GM12891 (cell line): ENCODE measurements at regions not wholly inside any gene's neighbourhood (a gene's known extent, or its start where the extent isn't known, plus 50 kb on each side); places are given as distances from the start of the nearest gene placed in this dataset.

Experiments used
- DNase-seq: peaks from one replicate; pipeline ENCODE4 v3.0.0; 2011; ENCODE audit warnings: low spot score; ENCODE audit not compliant: insufficient read length
- FAIRE-seq: peaks from 2 replicates; lab custom pipeline; 2011; peaks lifted over from hg19 to GRCh38; lab: Jason Lieb, UNC
- PAX5 ChIP-seq: IDR thresholded peaks from 2 replicates; pipeline ENCODE4 v1.6.1; 2011; ENCODE audit warnings: low read length, moderate library complexity, mild to moderate bottlenecking; ENCODE audit not compliant: insufficient read depth, severe bottlenecking
- POLR2A ChIP-seq: IDR thresholded peaks from 2 replicates; pipeline ENCODE4 v1.6.1; 2011; ENCODE audit warnings: low read depth, low read length, control low read depth
- POLR2AphosphoS5 ChIP-seq: IDR thresholded peaks from 2 replicates; pipeline ENCODE4 v1.6.1; 2011; ENCODE audit warnings: low read depth, low read length, control low read depth
- POU2F2 ChIP-seq: IDR thresholded peaks from 2 replicates; pipeline ENCODE4 v1.6.1; 2011; ENCODE audit warnings: low read depth, mild to moderate bottlenecking, control low read depth, low read length, moderate library complexity
- SPI1 ChIP-seq: IDR thresholded peaks from 2 replicates; pipeline ENCODE4 v1.6.1; 2011; ENCODE audit warnings: low read depth, low read length, control low read depth
- TAF1 ChIP-seq: IDR thresholded peaks from 2 replicates; pipeline ENCODE4 v1.6.1; 2011; ENCODE audit warnings: low read depth, low read length, control low read depth

DNA sequence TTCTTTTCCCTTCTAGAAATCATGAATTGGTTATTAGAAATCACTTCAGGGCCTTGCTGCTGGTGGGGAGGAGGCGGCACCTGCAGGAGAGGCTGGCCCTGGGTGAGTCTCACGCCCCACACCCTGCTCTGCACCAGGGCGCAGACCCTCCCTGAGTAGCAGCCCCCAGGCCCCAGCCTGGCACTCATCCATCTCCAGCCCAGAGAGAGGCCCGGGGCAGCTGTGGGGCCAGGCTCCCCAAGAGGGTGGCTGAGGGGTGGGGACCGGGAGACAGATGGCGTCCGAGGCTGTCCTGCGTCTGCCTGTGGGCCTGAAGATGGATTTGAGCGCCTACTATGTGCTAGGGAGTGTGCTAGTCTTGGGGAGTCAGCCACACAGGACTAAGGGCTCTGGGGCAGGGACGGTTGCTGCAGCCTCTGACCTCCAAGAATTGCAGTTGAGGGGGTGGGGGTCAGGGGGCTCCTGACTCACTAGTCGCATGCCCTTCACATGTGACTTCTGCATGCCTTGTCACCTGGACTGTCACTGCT, 59.6 kb upstream of the GATA5 start:
- FAIRE-seq: no peak
- DNase-seq: no peak
- TF ChIP-seq POU2F2 (no peak), POLR2A (no peak), SPI1 (no peak), TAF1 (no peak), POLR2AphosphoS5 (no peak), PAX5 (no peak)

GRCh38 chr20:62535964-62536363, 60.2 kb upstream of the GATA5 start:
- TF ChIP-seq SPI1: no peak
- TF ChIP-seq POLR2A: no peak
- TF ChIP-seq PAX5: no peak
- TF ChIP-seq POU2F2: no peak
- no peak for TF ChIP-seq TAF1
- TF ChIP-seq POLR2AphosphoS5: no peak
- FAIRE-seq (no peak), DNase-seq (no peak)

DNA sequence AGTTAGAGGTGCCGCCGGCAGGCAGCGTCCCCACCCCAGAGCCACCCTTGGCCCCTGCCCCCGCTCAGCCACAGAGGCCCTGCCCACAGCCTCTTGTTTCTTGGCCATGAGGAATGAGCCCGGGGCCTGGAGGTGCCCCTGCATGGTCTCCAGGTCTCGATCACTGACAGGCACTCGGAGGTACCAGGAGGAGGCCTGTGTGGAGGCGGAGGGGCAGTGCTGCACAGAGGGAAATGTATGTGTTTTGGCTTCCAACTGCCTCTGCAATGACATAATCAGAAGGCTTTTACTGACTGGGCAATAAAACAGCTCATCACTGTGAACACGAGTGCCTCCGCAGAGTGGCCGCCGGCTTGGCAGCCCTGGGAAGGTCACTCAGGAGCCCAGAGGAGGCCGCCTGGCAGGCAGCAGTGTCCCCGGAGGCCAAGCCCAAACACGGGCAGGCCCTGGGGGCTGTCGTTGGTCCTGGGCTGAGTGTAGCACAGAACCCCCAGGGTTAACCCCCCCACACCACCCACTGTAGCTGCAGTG, 61.1 kb upstream of the GATA5 start:
- FAIRE-seq (no peak), DNase-seq (no peak)
- TF ChIP-seq POLR2AphosphoS5 (no peak), PAX5 (no peak)

DNA sequence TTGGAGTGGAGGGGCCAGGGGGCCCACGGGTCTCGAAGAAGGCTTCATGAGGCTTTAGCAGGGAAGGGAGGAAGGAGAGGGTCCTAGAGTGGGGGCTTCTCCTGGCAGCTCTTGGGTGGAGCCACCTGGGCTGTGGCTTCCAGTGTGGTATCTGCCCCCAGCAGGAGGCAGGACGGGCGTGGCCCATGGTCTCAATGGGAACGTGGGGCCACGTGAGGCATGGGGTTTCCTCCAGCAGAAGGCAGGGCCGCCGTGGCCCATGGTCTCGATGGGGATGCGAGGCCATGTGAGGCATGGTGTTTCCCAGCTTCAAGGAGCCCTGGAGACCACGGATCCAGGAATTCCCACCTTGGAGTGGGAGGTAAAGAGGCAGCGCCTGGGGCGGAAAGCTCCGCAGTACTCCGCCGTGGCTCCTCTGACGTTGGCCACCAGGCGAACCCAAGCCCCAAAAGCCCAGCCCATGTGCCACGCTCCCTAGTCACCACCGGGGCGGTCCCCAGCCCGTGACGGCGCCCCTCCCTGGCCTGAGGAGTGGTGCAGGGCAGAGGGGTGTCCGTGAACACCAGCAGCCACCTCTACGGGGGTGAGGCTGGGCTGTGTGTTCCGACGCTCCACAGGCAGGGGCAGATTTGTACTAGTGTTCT, 62.0 kb upstream of the GATA5 start:
- FAIRE-seq (no peak), DNase-seq (no peak)
- TF ChIP-seq POLR2AphosphoS5 (no peak), SPI1 (no peak), TAF1 (no peak), POLR2A (no peak), PAX5 (no peak), POU2F2 (no peak)

GRCh38 chr20:62539198-62540045, 63.6 kb upstream of the GATA5 start:
- no peak for DNase-seq
- TF ChIP-seq POLR2A (no peak), POLR2AphosphoS5 (no peak), PAX5 (no peak), TAF1 (no peak), POU2F2 (no peak), SPI1 (no peak)
- FAIRE-seq: no peak

DNA sequence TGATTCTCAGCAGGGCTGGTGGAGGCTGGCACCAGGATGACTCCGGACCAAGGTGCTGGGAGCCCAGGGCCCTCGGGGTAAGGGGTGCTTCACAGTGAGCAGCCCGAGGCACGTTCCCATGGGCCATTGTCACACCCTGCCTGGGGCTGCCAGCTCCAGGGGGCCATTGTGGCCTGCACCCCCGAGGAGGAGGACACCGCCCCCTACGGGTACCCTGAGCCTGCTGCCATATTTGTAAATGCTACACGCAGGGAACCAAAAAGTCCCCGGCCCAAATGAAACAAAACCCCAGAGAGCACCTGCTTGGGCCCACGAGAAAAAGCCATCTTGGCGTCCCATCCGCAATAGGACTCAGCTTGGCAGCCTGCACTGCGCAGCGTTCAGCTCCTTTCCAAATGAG, 64.7 kb upstream of the GATA5 start:
- DNase-seq (no peak), FAIRE-seq (no peak)
- TF ChIP-seq POU2F2: no peak
- no peak for TF ChIP-seq PAX5
- TF ChIP-seq SPI1: no peak
- no peak for TF ChIP-seq TAF1
- TF ChIP-seq POLR2A: no peak
- no peak for TF ChIP-seq POLR2AphosphoS5

DNA sequence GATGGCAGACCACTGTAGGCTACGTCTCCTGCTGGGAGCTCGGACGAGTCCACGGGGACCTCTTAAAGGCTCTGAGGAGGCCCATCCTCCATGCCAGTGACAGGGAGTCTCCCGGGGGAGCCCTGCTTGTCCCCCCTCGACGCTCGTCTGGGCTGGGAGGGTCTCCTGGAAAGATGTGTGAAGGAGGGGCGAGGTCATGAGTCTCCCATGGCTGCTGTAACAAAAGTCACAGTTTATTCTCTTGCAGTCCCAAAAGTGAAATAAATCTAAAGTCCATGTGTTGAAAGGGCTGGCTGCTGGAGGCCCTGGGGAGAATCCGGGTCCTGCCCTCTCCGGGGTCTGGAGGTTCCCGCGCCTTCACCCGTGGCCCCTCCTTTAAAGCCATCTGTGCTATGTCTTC, 67.1 kb upstream of the GATA5 start:
- FAIRE-seq (no peak), DNase-seq (no peak)

DNA sequence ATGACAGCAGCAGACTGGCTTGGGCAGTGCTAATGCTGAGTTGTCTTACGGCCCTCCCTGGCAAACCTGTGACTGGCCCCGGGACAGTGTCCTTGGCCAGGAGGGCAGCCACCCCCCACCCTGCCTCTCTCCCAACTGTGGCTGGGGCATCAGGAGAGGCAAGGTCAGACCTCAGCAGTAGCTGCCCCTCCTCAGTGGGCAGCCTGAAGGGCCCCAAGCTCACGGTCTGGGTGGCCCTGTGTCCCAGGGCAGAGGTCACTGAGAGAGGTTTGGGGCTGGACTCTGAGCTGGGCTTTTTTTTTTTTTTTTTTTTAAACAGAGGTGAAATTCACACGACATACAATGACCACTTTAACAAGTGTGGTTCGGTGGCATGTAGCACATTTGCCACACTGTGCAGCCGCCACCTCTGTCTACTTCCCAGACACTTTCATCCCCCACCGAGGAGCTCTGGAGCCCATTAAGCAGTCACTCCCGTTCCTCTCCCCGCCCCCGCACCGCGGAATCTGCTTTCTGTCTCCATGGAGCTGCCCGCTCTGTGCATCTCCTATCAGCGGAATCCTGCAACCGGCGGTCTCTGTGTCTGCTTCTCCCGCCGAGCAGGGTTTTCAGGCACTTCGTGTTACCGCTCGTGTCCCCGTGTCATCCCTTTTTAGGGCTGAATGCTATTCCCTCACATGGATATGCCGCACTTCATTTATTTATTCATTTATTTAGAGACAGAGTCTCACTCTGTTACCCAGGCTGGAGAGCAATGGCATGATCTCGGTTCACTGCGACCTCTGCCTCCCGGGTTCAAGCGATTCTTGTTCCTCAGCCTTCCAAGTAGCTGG, 67.9 kb upstream of the GATA5 start:
- no peak for DNase-seq
- TF ChIP-seq SPI1 (no peak), PAX5 (no peak), POU2F2 (no peak), POLR2A (no peak), POLR2AphosphoS5 (no peak), TAF1 (no peak)
- no peak for FAIRE-seq

More for the DNA sequence above, 67.1 kb upstream of the GATA5 start:
- TF ChIP-seq POLR2A (no peak), SPI1 (no peak), TAF1 (no peak)

- TF ChIP-seq POU2F2: no peak
- TF ChIP-seq POLR2AphosphoS5: no peak
- no peak for FAIRE-seq
- DNase-seq: no peak
Measured at GRCh38 chr20:62544505-62545055, 68.8 kb upstream of the GATA5 start.

GRCh38 chr20:62545271-62545670, 69.5 kb upstream of the GATA5 start:
- TF ChIP-seq POLR2A (no peak), POU2F2 (no peak), POLR2AphosphoS5 (no peak), SPI1 (no peak), PAX5 (no peak), TAF1 (no peak)
- DNase-seq (no peak), FAIRE-seq (no peak)
